NCI-H524 treated with DMSO at 0.1 percent for 48 hours (cell line): ENCODE measurements at regions not wholly inside any gene's neighbourhood (a gene's known extent, or its start where the extent isn't known, plus 50 kb on each side); places are given as distances from the start of the nearest gene placed in this dataset.

Source experiments
- DNase-seq: peaks from one replicate; lab custom pipeline; 2025; lab: John Stamatoyannopoulos, UW

- no peak for DNase-seq
Observed at GRCh38 chr15:95286352-95286880, 1044.1 kb upstream of the NR2F2 start.

GRCh38 chr15:95287720-95288103, 1042.8 kb upstream of the NR2F2 start:
- no peak for DNase-seq

- no peak for DNase-seq
Observed at GRCh38 chr15:95288626-95289025, 1041.9 kb upstream of the NR2F2 start.

GRCh38 chr15:95290176-95290974, 1040.1 kb upstream of the NR2F2 start:
- no peak for DNase-seq

GRCh38 chr15:95291898-95292472, 1038.5 kb upstream of the NR2F2 start:
- no peak for DNase-seq

- no peak for DNase-seq
Observed at GRCh38 chr15:95292785-95293450, 1037.6 kb upstream of the NR2F2 start.

- no peak for DNase-seq
Observed at GRCh38 chr15:95293456-95294031, 1037.0 kb upstream of the NR2F2 start.

- DNase-seq: no peak
Observed at GRCh38 chr15:95295363-95295762, 1035.1 kb upstream of the NR2F2 start.

GRCh38 chr15:95295896-95296625, 1034.4 kb upstream of the NR2F2 start:
- no peak for DNase-seq

GRCh38 chr15:95296643-95297042, 1033.9 kb upstream of the NR2F2 start:
- no peak for DNase-seq

- DNase-seq: no peak
Observed at GRCh38 chr15:95298729-95299128, 1031.8 kb upstream of the NR2F2 start.

- DNase-seq: no peak
Observed at GRCh38 chr15:95300958-95301357, 1029.5 kb upstream of the NR2F2 start.

GRCh38 chr15:95302206-95302605, 1028.3 kb upstream of the NR2F2 start:
- no peak for DNase-seq

GRCh38 chr15:95302809-95303208, 1027.7 kb upstream of the NR2F2 start:
- no peak for DNase-seq

GRCh38 chr15:95303713-95304112, 1026.8 kb upstream of the NR2F2 start:
- DNase-seq: no peak

- peak; percentile 30 for DNase-seq
Observed at GRCh38 chr15:95304151-95304946, 1026.2 kb upstream of the NR2F2 start.

GRCh38 chr15:95304947-95305400, 1025.5 kb upstream of the NR2F2 start:
- DNase-seq: no peak

GRCh38 chr15:95307115-95307514, 1023.4 kb upstream of the NR2F2 start:
- DNase-seq: no peak

GRCh38 chr15:95319242-95319641, 1011.3 kb upstream of the NR2F2 start:
- no peak for DNase-seq

GRCh38 chr15:95323796-95324195, 1006.7 kb upstream of the NR2F2 start:
- no peak for DNase-seq

- no peak for DNase-seq
Observed at GRCh38 chr15:95324656-95325055, 1005.8 kb upstream of the NR2F2 start.
